GM12878 (cell line): ENCODE measurements at regions not wholly inside any gene's neighbourhood (a gene's known extent, or its start where the extent isn't known, plus 50 kb on each side); places are given as distances from the start of the nearest gene placed in this dataset.

Source experiments
- ATAC-seq: fragments of 200-7000 bp; cut with Tn5 transposase; 3 replicates; pipeline ENCODE4 v1.9.1; 2020; ENCODE audit warnings: mild to moderate bottlenecking, moderate library complexity
- BruUV-seq: library from RNA; stranded (reverse); fragments of 400-500 nt; replicated peaks from 2 replicates; lab custom pipeline; 2021; lab: Mats Ljungman, UMichigan
- CTCF ChIA-PET: fragments of 300-600 bp; sonication (Branson Sonifier 250); formaldehyde crosslinking; extraction: SDS; loops from one replicate; lab custom pipeline; 2021; ENCODE audit warnings: inconsistent platforms; lab: Yijun Ruan, JAX
- POLR2A ChIA-PET: fragments of 350-600 bp; formaldehyde crosslinking; extraction: SDS; loops from one replicate; lab custom pipeline; 2021; ENCODE audit warnings: inconsistent platforms; lab: Charles Lee
- RAD21 ChIA-PET: fragments of 300-600 bp; sonication (Branson Sonifier 250); formaldehyde crosslinking; loops from one replicate; lab custom pipeline; 2023; ENCODE audit warnings: antibody characterized with exemption; ENCODE audit not compliant: unreplicated experiment; lab: Charles Lee
- SMC1A ChIA-PET: fragments of 300-600 bp; sonication (Branson Sonifier 250); formaldehyde crosslinking; loops from one replicate; lab custom pipeline; 2023; ENCODE audit not compliant: unreplicated experiment, uncharacterized antibody; lab: Charles Lee
- DNase-seq: peaks from one replicate; pipeline ENCODE4 v3.0.0-alpha.2; 2011; ENCODE audit warnings: low read depth, low spot score
- FAIRE-seq: peaks from 3 replicates; lab custom pipeline; 2011; peaks lifted over from hg19 to GRCh38; lab: Jason Lieb, UNC
- H2AFZ ChIP-seq: 2 replicates; pipeline ENCODE4 v1.6.0; 2011; ENCODE audit warnings: low read depth, low read length, control low read depth; ENCODE audit not compliant: control insufficient read depth
- H3K27ac ChIP-seq: 2 replicates; pipeline ENCODE4 v1.5.1; 2011; ENCODE audit warnings: control low read depth; ENCODE audit not compliant: control insufficient read depth, insufficient read depth
- H3K27me3 ChIP-seq, 2 experiments: replicated peaks in 1 of 2; 2 replicates each; pipeline versions ENCODE4 v1.6.0 to v1.6.1; 2011; ENCODE audit warnings: low read length in 1 of 2; ENCODE audit not compliant: control insufficient read depth in 2 of 2, insufficient read depth in 2 of 2
- H3K36me3 ChIP-seq, 2 experiments: 2 replicates each; pipeline ENCODE4 v1.5.1; 2011; ENCODE audit warnings: low read length in 1 of 2; ENCODE audit not compliant: control insufficient read depth in 2 of 2, insufficient read depth in 2 of 2
- H3K4me1 ChIP-seq: 2 replicates; pipeline ENCODE4 v1.6.1; 2011; ENCODE audit warnings: mild to moderate bottlenecking, low read length, moderate library complexity, mixed read lengths; ENCODE audit not compliant: control insufficient read depth, insufficient read depth
- H3K4me2 ChIP-seq: 2 replicates; pipeline ENCODE4 v1.6.0; 2011; ENCODE audit warnings: control low read depth; ENCODE audit not compliant: control insufficient read depth, insufficient read depth
- H3K4me3 ChIP-seq: fragments of 200-600 bp; sonication (generic); 2 replicates; pipeline ENCODE4 v1.5.1; 2016
- H3K79me2 ChIP-seq: 2 replicates; pipeline ENCODE4 v1.6.0; 2011; ENCODE audit warnings: low read length; ENCODE audit not compliant: control insufficient read depth, insufficient read depth
- H3K9ac ChIP-seq: 2 replicates; pipeline ENCODE4 v1.8.0; 2011; ENCODE audit warnings: low read length, control low read depth, mixed read lengths; ENCODE audit not compliant: control insufficient read depth, insufficient read depth
- H3K9me3 ChIP-seq: replicated peaks from 3 replicates; pipeline ENCODE4 v1.5.1; 2011; ENCODE audit warnings: mild to moderate bottlenecking, low read length; ENCODE audit not compliant: control insufficient read depth, insufficient read depth
- H4K20me1 ChIP-seq: 2 replicates; pipeline ENCODE4 v1.6.0; 2011; ENCODE audit not compliant: control insufficient read depth, insufficient read depth
- ASH2L ChIP-seq: fragments of 300-600, 200-600 bp; sonication (generic); IDR thresholded peaks from 2 replicates; pipeline ENCODE4 v1.6.1; 2017; ENCODE audit warnings: low read depth, mild to moderate bottlenecking, borderline replicate concordance
- BRCA1 ChIP-seq: IDR thresholded peaks from 2 replicates; pipeline ENCODE4 v1.6.1; 2011; ENCODE audit warnings: low read depth, low read length, improper control_type of control experiment
- CHD1 ChIP-seq: IDR thresholded peaks from 2 replicates; pipeline ENCODE4 v1.6.1; 2012; ENCODE audit warnings: low read depth, low read length, improper control_type of control experiment
- KDM1A ChIP-seq: fragments of 200-600 bp; sonication (generic); IDR thresholded peaks from 2 replicates; pipeline ENCODE4 v1.6.1; 2016; ENCODE audit warnings: borderline replicate concordance
- MTA2 ChIP-seq: fragments of 450-650 bp; IDR thresholded peaks from 2 replicates; pipeline ENCODE4 v1.6.1; 2016; ENCODE audit warnings: low read depth, mild to moderate bottlenecking, moderate library complexity
- MYB ChIP-seq: fragments of 150-350 bp; IDR thresholded peaks from 2 replicates; pipeline ENCODE4 v1.6.1; 2014; ENCODE audit warnings: mild to moderate bottlenecking, low read depth, low read length, borderline replicate concordance
- RFX5 ChIP-seq: IDR thresholded peaks from 2 replicates; pipeline ENCODE4 v1.6.1; 2011; ENCODE audit warnings: low read depth, low read length, improper control_type of control experiment
- SIN3A ChIP-seq: IDR thresholded peaks from 2 replicates; pipeline ENCODE4 v1.6.1; 2012; ENCODE audit warnings: low read depth, low read length, improper control_type of control experiment
- SKIL ChIP-seq: fragments of 450-650 bp; IDR thresholded peaks from 2 replicates; pipeline ENCODE4 v1.6.1; 2017; ENCODE audit warnings: mild to moderate bottlenecking, low read depth, inconsistent platforms; ENCODE audit not compliant: poor library complexity, severe bottlenecking
- SREBF1 ChIP-seq: IDR thresholded peaks from 2 replicates; pipeline ENCODE4 v1.6.1; 2012; ENCODE audit warnings: mild to moderate bottlenecking, low read length
- TCF7 ChIP-seq: IDR thresholded peaks from 2 replicates; pipeline ENCODE4 v1.6.1; 2014; ENCODE audit warnings: antibody characterized with exemption, borderline replicate concordance
- ZBTB33 ChIP-seq: fragments of 450-650 bp; IDR thresholded peaks from 2 replicates; pipeline ENCODE4 v1.6.1; 2017; ENCODE audit warnings: mild to moderate bottlenecking
- WGBS: methylation state at CpG from one replicate; pipeline ENCODE4 v1.1.6; 2016; ENCODE audit warnings: low lambda C conversion rate; ENCODE audit not compliant: insufficient replicate concordance, insufficient coverage; ENCODE audit errors: missing lambda C conversion rate; 5-methylcytosine and 5-hydroxymethylcytosine counted together
- in situ Hi-C: fragments of 300-500 bp; cut with MboI; formaldehyde crosslinking; loops from 9 replicates; pipeline ENCODE4 v1.14.3; 2018; ENCODE audit warnings: mixed read lengths
- intact Hi-C: fragments of 100-400 bp; cut with micrococcal nuclease; formaldehyde crosslinking; loops from one replicate; pipeline ENCODE4 v1.14.2; 2022; ENCODE audit not compliant: unreplicated experiment

GRCh38 chr9:74094766-74095165, 402.4 kb upstream of the RORB start:
- BruUV-seq, result no TSS peak
- H3K27ac ChIP-seq, result no peak overlapping the region
- in situ Hi-C loops (no loop called here), intact Hi-C loops (no loop called here)
- no peak overlapping the region for H3K9ac ChIP-seq
- H3K36me3 ChIP-seq, result no peaks in the 10 kb centered on the region
- H3K4me3 ChIP-seq, result no peak overlapping the region
- POLR2A ChIA-PET, result no interaction called here
- FAIRE-seq (no peak), DNase-seq (no peak), ATAC-seq (no peak)
- no peaks in the 10 kb centered on the region for H3K4me1 ChIP-seq
- H3K79me2 ChIP-seq, result no peaks in the 10 kb centered on the region
- CTCF ChIA-PET, result no interaction called here
- H3K9me3 ChIP-seq, result no peaks in the 10 kb centered on the region
- H3K4me2 ChIP-seq, result no peak overlapping the region
- 21% methylated on average over 1 of the region's 1 CpG for WGBS
- SMC1A ChIA-PET, result no interaction called here
- no peaks in the 10 kb centered on the region for H4K20me1 ChIP-seq
- H2AFZ ChIP-seq, result no peak overlapping the region
- H3K27me3 ChIP-seq, result no peaks in the 10 kb centered on the region
- RAD21 ChIA-PET, result no interaction called here
- TF ChIP-seq KDM1A, result no peak
- no peak for TF ChIP-seq MTA2
- no peak for TF ChIP-seq ASH2L
- no peak for TF ChIP-seq CHD1

DNA sequence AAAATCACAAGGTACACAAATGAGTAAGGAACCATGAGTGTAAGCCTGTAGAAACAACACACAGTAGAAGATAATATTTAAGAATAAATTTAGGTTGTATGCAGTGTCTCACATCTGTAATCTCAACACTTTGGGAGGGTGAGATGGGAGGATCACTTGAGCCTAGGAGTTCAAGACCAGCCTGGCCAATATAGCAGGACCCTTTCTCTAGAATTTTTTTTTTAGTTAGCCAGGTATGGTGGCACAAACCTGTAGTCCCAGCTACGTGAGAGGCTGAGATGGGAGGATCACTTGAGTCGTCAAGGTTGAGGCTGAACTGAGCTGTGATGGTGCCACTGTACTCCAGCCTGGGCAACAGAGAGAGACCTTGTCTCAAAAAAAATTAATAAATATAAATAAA, 401.2 kb upstream of the RORB start:
- Histone ChIP-seq H3K4me3 (no peak overlapping the region), H3K4me2 (no peak overlapping the region), H3K4me1 (no peaks in the 10 kb centered on the region), H4K20me1 (no peaks in the 10 kb centered on the region), H3K79me2 (no peaks in the 10 kb centered on the region), H3K27ac (no peak overlapping the region), H3K9ac (no peak overlapping the region), H3K36me3 (no peaks in the 10 kb centered on the region), H3K27me3 (no peaks in the 10 kb centered on the region), H3K9me3 (no peaks in the 10 kb centered on the region), H2AFZ (no peak overlapping the region)
- no peak for DNase-seq
- no peak for FAIRE-seq
- no peak for ATAC-seq
- ChIA-PET POLR2A (no interaction called here), SMC1A (no interaction called here), RAD21 (no interaction called here), CTCF (no interaction called here)
- WGBS, result 4% methylated on average over 2 of the region's 2 CpGs
- in situ Hi-C loops (no loop called here), intact Hi-C loops (no loop called here)
- BruUV-seq, result no TSS peak
- TF ChIP-seq SIN3A (no peak), MYB (no peak), ZBTB33 (no peak), RFX5 (no peak), SKIL (no peak), BRCA1 (no peak), TCF7 (no peak), SREBF1 (no peak)
